ENCODE measurements at regions not wholly inside any gene's neighbourhood (a gene's known extent, or its start where the extent isn't known, plus 50 kb on each side); places are given as distances from the start of the nearest gene placed in this dataset.

DNA sequence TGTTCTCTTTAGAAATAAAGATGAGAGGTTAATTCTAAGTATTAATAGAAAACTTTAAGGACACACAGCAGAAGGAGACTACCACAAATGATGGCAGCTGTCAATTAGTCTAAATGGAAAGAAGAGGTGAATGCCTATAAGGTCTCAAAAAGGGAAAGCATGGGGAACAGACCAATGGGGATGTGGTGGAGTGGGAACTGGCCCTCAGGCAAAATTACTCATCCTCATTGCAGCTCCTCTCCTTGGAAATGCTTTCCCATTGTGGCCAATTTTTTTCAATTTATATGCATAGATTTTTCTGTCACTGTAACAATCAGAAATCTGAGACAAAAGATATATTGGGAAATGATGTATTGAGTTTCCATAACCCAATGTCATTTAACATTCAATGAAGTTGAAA is 222.9 kb upstream of the DEFB112 start:
- TF ChIP-seq, protein P1, sequence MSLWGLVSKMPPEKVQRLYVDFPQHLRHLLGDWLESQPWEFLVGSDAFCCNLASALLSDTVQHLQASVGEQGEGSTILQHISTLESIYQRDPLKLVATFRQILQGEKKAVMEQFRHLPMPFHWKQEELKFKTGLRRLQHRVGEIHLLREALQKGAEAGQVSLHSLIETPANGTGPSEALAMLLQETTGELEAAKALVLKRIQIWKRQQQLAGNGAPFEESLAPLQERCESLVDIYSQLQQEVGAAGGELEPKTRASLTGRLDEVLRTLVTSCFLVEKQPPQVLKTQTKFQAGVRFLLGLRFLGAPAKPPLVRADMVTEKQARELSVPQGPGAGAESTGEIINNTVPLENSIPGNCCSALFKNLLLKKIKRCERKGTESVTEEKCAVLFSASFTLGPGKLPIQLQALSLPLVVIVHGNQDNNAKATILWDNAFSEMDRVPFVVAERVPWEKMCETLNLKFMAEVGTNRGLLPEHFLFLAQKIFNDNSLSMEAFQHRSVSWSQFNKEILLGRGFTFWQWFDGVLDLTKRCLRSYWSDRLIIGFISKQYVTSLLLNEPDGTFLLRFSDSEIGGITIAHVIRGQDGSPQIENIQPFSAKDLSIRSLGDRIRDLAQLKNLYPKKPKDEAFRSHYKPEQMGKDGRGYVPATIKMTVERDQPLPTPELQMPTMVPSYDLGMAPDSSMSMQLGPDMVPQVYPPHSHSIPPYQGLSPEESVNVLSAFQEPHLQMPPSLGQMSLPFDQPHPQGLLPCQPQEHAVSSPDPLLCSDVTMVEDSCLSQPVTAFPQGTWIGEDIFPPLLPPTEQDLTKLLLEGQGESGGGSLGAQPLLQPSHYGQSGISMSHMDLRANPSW (CRISPR knock-in tag; conservative IDR thresholded peaks at IDR 0.05; ENCODE audit: low read depth) = no peak
- TF ChIP-seq, protein P2, sequence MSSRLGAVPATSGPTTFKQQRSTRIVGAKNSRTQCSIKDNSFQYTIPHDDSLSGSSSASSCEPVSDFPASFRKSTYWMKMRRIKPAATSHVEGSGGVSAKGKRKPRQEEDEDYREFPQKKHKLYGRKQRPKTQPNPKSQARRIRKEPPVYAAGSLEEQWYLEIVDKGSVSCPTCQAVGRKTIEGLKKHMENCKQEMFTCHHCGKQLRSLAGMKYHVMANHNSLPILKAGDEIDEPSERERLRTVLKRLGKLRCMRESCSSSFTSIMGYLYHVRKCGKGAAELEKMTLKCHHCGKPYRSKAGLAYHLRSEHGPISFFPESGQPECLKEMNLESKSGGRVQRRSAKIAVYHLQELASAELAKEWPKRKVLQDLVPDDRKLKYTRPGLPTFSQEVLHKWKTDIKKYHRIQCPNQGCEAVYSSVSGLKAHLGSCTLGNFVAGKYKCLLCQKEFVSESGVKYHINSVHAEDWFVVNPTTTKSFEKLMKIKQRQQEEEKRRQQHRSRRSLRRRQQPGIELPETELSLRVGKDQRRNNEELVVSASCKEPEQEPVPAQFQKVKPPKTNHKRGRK (CRISPR knock-in tag; IDR thresholded peaks at IDR 0.05; ENCODE audit: borderline replicate concordance) = no peak
- TF ChIP-seq, protein P3, sequence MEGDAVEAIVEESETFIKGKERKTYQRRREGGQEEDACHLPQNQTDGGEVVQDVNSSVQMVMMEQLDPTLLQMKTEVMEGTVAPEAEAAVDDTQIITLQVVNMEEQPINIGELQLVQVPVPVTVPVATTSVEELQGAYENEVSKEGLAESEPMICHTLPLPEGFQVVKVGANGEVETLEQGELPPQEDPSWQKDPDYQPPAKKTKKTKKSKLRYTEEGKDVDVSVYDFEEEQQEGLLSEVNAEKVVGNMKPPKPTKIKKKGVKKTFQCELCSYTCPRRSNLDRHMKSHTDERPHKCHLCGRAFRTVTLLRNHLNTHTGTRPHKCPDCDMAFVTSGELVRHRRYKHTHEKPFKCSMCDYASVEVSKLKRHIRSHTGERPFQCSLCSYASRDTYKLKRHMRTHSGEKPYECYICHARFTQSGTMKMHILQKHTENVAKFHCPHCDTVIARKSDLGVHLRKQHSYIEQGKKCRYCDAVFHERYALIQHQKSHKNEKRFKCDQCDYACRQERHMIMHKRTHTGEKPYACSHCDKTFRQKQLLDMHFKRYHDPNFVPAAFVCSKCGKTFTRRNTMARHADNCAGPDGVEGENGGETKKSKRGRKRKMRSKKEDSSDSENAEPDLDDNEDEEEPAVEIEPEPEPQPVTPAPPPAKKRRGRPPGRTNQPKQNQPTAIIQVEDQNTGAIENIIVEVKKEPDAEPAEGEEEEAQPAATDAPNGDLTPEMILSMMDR (IDR thresholded peaks at IDR 0.05) = no peak
- TF ChIP-seq, protein P4, sequence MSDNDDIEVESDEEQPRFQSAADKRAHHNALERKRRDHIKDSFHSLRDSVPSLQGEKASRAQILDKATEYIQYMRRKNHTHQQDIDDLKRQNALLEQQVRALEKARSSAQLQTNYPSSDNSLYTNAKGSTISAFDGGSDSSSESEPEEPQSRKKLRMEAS (CRISPR knock-in tag; IDR thresholded peaks at IDR 0.05) = no peak
- no peak for TF ChIP-seq RORB (CRISPR knock-in tag; IDR thresholded peaks at IDR 0.05)
- no peak for TF ChIP-seq TEAD1 (CRISPR knock-in tag; IDR thresholded peaks at IDR 0.05)
- TF ChIP-seq CREB1 (CRISPR knock-in tag; IDR thresholded peaks at IDR 0.05) = no peak
- TF ChIP-seq ZNF121 (CRISPR knock-in tag; IDR thresholded peaks at IDR 0.05) = no peak
- no peak for TF ChIP-seq TEAD4 (CRISPR knock-in tag; IDR thresholded peaks at IDR 0.05)
- TF ChIP-seq, protein P5, sequence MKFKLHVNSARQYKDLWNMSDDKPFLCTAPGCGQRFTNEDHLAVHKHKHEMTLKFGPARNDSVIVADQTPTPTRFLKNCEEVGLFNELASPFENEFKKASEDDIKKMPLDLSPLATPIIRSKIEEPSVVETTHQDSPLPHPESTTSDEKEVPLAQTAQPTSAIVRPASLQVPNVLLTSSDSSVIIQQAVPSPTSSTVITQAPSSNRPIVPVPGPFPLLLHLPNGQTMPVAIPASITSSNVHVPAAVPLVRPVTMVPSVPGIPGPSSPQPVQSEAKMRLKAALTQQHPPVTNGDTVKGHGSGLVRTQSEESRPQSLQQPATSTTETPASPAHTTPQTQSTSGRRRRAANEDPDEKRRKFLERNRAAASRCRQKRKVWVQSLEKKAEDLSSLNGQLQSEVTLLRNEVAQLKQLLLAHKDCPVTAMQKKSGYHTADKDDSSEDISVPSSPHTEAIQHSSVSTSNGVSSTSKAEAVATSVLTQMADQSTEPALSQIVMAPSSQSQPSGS (CRISPR knock-in tag; IDR thresholded peaks at IDR 0.05; ENCODE audit: borderline replicate concordance, low read depth) = no peak
- TF ChIP-seq NR2C2 (CRISPR knock-in tag; IDR thresholded peaks at IDR 0.05) = no peak
- TF ChIP-seq, protein P6, sequence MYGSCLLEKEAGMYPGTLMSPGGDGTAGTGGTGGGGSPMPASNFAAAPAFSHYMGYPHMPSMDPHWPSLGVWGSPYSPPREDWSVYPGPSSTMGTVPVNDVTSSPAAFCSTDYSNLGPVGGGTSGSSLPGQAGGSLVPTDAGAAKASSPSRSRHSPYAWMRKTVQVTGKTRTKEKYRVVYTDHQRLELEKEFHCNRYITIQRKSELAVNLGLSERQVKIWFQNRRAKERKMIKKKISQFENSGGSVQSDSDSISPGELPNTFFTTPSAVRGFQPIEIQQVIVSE (CRISPR knock-in tag; IDR thresholded peaks at IDR 0.05; ENCODE audit: borderline replicate concordance) = no peak
- TF ChIP-seq ZNF416 (CRISPR knock-in tag; IDR thresholded peaks at IDR 0.05) = no peak
- TF ChIP-seq, protein P7, sequence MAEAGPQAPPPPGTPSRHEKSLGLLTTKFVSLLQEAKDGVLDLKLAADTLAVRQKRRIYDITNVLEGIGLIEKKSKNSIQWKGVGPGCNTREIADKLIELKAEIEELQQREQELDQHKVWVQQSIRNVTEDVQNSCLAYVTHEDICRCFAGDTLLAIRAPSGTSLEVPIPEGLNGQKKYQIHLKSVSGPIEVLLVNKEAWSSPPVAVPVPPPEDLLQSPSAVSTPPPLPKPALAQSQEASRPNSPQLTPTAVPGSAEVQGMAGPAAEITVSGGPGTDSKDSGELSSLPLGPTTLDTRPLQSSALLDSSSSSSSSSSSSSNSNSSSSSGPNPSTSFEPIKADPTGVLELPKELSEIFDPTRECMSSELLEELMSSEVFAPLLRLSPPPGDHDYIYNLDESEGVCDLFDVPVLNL (CRISPR knock-in tag; IDR thresholded peaks at IDR 0.05; ENCODE audit: borderline replicate concordance, low read depth) = no peak

Data from WTC11 (cell line).